NT2/D1 (cell line): ENCODE measurements at regions not wholly inside any gene's neighbourhood (a gene's known extent, or its start where the extent isn't known, plus 50 kb on each side); places are given as distances from the start of the nearest gene placed in this dataset.
"Not testable (repeated sequence)": the region's sequence is repeated elsewhere in the genome, so short reads cannot be mapped to it uniquely, and the experiment has no call there.

ENCODE experiments used
- DNase-seq: peaks from one replicate; pipeline ENCODE4 v3.0.0-alpha.2; 2011; ENCODE audit warnings: low read depth, low spot score
- H3K27me3 ChIP-seq: 2 replicates; pipeline ENCODE4 v1.6.0; 2011; ENCODE audit warnings: mild to moderate bottlenecking; ENCODE audit not compliant: insufficient read length, insufficient read depth
- H3K36me3 ChIP-seq: 2 replicates; pipeline ENCODE4 v1.6.1; 2011; ENCODE audit warnings: mild to moderate bottlenecking, low read length, mixed read lengths; ENCODE audit not compliant: insufficient read depth, insufficient read length
- H3K4me1 ChIP-seq: 2 replicates; pipeline ENCODE4 v1.5.1; 2011; ENCODE audit not compliant: insufficient read depth, insufficient read length
- H3K4me3 ChIP-seq: 2 replicates; pipeline ENCODE4 v1.5.1; 2011; ENCODE audit warnings: low read depth; ENCODE audit not compliant: insufficient read length
- H3K9ac ChIP-seq: 2 replicates; pipeline ENCODE4 v1.6.0; 2011; ENCODE audit warnings: low read depth; ENCODE audit not compliant: insufficient read length
- H3K9me3 ChIP-seq: 2 replicates; pipeline ENCODE4 v1.5.1; 2011; ENCODE audit warnings: mild to moderate bottlenecking, low read length; ENCODE audit not compliant: insufficient read depth

DNA sequence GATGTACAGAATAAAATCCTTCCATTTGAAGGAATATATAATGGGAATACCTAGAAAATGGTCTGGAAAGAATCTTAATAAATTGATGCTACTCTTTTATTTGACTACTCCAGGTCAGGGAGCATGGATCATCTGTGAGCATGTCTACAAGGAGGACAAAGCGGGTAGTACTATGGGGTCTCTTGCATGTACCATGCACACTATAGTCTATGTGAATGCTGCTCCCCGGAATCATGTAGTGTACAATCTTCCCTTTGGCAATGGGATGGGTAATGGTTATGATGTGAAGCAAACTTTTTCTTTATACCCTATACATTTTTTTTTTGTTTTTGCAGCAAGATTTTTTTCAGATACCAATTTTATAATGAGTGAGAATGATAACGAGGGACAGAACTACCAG lies 139.1 kb downstream of the SYT15 start:
- not testable (repeated sequence) for DNase-seq, H3K36me3 ChIP-seq, H3K4me3 ChIP-seq, H3K27me3 ChIP-seq, H3K9ac ChIP-seq, H3K9me3 ChIP-seq, H3K4me1 ChIP-seq

DNA sequence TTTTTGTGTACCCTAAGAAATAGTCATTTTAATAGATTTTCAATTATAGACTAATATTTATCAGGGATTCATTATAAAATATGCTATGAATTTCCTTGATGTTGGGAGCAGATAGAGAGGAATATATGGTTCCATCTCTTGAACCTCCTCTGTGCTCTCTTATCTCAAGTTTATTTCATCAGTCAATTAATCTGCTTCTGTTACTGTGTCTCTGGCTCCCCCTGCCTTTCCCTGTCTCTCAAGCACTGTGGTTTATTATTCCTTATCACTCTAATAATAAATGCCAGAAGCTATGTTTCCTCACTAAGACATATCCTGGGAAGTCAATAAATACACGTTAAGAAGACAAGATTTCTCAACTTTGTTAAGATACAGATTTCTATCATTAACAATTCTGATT lies 141.5 kb downstream of the SYT15 start:
- H3K36me3 ChIP-seq, H3K9me3 ChIP-seq, H3K4me3 ChIP-seq, H3K4me1 ChIP-seq, DNase-seq, H3K9ac ChIP-seq, H3K27me3 ChIP-seq: not testable (repeated sequence)

DNA sequence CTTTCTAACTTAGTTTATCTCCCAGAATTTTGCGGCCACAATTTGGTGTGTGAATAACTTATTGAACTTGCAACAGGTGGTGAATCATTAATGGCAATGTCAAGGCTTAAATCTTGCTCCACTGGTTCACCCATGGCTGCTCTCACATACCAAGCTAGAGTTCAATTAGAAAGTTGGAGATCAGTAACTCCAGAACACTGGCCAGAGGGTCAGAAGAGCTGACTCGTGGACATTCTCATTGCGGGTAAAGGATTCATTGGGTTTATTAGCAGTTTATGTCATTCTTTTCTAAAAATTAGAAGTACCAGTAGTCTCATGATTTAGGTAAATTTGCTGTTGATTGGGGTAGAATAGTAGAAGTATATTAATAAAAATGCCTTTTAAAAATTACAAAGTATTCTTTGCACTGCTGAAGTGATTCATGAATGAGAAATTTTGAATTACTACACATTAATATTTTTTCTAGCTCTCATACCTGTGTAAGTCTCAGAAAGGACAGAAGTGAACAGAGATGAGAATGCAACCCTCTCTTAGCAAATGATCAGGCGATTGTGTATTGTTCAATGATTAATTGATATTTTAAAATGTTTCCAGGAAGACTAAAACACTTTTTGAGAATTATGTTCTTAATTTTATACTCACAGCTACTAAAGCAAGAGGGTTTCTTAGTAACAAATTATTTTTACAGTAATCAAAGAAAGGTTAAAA lies 142.0 kb downstream of the SYT15 start:
- H3K9me3 ChIP-seq, H3K9ac ChIP-seq, H3K4me1 ChIP-seq, H3K36me3 ChIP-seq, DNase-seq, H3K27me3 ChIP-seq, H3K4me3 ChIP-seq: not testable (repeated sequence)

DNA sequence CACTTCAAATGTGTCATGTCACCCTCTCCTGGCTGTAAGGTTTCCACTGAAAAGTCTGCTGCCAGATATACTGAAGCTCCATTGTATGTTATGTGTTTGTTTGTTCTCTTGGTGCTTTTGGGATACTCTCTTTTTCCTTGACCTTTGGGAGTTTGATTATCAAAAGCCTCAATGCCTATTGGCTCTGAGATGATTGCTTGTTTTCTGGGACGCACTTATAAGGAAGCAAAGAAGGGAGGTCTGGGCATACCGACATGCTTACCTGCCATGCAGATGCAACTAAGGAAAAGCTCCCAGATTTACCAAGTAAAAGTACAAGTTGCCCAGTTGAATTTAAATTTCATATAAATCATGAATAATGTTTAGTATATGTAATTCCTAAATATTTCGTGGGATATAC lies 145.3 kb downstream of the SYT15 start:
- not testable (repeated sequence) for H3K27me3 ChIP-seq, H3K4me3 ChIP-seq, H3K4me1 ChIP-seq, H3K36me3 ChIP-seq, H3K9me3 ChIP-seq, DNase-seq, H3K9ac ChIP-seq

DNA sequence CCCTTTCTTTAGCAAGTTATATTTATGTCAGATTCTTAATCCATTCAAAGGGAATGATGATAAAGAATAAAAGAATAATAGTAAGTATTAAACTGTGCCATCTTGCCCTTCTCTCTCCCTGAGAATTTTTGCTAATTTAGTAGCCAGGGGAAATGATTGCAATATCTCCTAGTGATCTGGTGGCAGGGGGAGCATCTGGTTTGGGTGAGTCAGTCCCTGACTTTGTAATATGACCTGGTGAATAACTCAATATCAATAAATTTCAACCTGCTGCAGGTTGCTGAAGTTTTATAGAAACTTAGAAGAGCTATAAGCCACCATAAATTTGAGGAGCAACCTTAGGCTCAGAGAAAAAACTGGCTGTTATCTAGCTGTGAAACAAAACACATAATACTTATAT lies 149.4 kb downstream of the SYT15 start:
- not testable (repeated sequence) for H3K4me3 ChIP-seq, H3K36me3 ChIP-seq, H3K4me1 ChIP-seq, DNase-seq, H3K27me3 ChIP-seq, H3K9me3 ChIP-seq, H3K9ac ChIP-seq

DNA sequence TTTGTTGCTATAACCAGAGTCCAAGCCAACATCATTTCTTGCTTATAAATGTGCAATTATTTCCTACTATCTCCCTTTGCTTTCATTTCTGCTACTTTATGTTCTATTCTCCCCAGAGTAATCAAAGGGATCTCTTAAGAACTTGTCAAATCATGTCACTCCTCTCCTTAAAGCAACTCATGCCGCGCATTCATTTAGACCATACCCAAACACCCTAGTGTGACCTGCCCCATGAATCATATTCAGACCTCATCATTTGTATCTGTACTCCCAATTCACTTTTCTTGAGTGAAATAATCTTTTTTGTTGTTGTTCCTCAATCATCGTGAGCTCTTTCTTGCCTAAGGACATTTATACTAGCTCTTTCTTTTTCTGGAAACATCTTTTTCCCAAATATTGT lies 151.8 kb downstream of the SYT15 start:
- H3K9me3 ChIP-seq, H3K4me3 ChIP-seq, H3K4me1 ChIP-seq, H3K36me3 ChIP-seq, H3K9ac ChIP-seq, H3K27me3 ChIP-seq, DNase-seq: not testable (repeated sequence)

DNA sequence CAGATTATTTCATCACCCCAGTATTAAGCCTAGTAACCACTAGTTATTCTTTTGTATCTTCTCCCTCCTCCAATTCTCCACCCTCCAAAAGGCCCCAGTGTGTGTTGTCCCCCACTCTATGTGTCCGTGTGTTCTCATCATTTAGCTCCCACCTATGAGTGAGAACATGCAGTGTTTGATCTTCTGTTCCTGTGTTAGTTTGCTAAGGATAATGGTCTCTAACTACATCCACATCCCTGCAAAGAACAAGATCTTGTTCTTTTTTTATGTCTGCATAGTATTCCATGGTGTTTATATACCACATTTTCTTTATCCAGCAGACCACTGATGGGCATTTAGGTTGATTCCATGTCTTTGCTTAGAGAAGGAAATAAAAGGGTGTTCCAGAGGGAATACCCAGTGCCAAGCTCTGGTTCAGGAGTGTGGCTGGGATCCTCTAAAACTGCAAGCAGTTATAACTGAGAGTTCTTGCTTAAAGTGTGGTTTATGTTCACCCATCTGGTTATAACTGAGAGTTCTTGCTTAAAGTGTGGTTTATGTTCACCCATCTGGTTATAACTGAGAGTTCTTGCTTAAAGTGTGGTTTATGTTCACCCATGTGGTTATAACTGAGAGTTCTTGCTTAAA lies 154.8 kb downstream of the SYT15 start:
- DNase-seq, H3K36me3 ChIP-seq, H3K4me3 ChIP-seq, H3K9ac ChIP-seq, H3K9me3 ChIP-seq, H3K4me1 ChIP-seq, H3K27me3 ChIP-seq: not testable (repeated sequence)

DNA sequence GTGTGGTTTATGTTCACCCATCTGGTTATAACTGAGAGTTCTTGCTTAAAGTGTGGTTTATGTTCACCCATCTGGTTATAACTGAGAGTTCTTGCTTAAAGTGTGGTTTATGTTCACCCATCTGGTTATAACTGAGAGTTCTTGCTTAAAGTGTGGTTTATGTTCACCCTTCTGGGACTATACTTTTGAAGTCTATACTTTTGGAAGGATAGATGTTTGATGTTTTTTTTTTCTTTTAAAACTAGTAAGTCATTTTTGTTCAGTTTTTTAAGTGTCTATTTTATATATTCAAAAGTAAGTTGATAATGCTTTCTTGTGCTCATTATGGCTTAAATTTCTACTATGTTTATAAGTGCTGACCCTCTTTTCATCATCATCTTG lies 155.3 kb downstream of the SYT15 start:
- H3K4me3 ChIP-seq, H3K36me3 ChIP-seq, H3K4me1 ChIP-seq, H3K9me3 ChIP-seq, DNase-seq, H3K9ac ChIP-seq, H3K27me3 ChIP-seq: not testable (repeated sequence)

DNA sequence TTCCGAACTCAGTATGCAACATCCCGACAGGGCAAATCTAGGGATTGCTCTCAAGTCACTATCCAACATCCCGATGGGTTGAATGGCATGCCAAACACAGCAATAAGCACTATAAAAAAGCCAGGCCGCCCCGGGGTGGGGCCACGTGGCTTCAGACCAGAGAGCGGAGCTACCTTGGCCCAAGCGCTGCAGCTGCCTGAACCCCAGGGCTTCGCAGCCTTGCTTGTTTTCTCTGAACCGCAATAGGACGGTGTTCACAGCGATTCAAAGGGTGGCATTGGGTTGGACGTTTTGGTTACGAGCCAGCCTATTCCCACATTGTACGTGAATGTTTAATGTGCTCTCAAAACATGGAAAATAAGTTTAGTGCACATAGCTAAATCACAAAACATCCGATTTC lies 161.0 kb downstream of the SYT15 start:
- not testable (repeated sequence) for H3K4me3 ChIP-seq

DNA sequence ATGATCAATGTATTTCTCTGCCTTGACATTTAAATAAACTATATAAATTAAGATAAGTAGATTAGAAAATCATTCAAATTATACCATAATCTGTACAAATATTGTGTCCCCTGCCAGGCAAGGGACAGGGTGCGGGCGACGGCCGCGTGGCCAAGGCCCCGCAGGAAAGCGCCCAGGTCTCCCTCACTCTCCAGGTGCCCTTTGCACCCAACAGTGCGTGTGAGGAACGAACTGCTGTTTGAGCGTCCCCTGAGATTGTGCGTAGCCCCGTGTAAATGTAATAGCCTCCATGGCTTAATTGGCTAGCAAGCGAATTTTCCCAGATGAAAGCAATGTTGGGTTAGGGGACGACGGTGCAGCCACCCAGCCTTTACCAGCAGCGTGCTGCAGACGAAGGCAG lies 161.4 kb downstream of the SYT15 start:
- H3K4me3 ChIP-seq, H3K4me1 ChIP-seq, DNase-seq, H3K9ac ChIP-seq, H3K36me3 ChIP-seq, H3K9me3 ChIP-seq, H3K27me3 ChIP-seq: not testable (repeated sequence)

More for the DNA sequence above, 161.0 kb downstream of the SYT15 start:
- H3K36me3 ChIP-seq, H3K9ac ChIP-seq, DNase-seq, H3K4me1 ChIP-seq, H3K9me3 ChIP-seq, H3K27me3 ChIP-seq: not testable (repeated sequence)

DNA sequence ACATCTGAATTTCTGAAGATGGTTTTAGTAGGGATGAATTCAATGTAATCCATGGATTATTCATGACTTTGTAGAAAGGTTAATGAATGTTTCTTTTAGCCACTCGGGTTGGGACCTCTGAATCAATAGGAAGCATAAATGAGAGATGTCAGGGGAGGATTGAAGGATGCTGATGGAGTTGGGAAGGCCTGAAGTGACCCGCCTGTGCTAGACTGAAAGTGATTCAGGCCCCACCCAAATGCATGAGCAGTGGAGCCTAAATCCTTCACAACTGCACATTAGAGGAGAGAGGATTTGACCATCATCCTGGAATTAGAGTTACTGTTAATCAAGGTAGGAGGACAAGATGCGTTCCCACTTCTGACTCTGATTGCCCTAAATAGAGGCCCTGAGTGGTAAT lies 162.2 kb upstream of the PTPN20 start:
- H3K36me3 ChIP-seq, H3K27me3 ChIP-seq, DNase-seq, H3K4me3 ChIP-seq, H3K9ac ChIP-seq, H3K9me3 ChIP-seq, H3K4me1 ChIP-seq: not testable (repeated sequence)

DNA sequence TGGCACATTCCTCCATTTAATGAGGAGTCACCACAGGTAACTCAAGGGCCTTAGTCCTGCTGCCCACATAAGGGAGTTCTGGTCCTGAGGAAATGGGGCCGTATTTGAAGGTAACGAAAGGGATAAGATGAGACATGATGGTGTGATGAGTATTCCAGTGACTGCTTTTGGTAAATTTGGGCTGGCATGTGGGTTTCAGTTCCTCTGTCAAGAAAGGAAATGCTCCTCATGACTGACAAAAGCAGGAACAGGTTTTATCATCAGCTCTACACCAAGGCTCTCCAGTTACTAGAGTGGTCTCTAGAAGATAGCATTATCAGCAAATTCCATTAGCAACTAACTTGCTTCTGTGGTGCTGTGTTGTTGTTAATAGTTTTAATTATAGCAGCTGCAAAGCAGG lies 161.8 kb upstream of the PTPN20 start:
- H3K4me1 ChIP-seq, H3K36me3 ChIP-seq, H3K4me3 ChIP-seq, H3K9ac ChIP-seq, H3K27me3 ChIP-seq, DNase-seq, H3K9me3 ChIP-seq: not testable (repeated sequence)
